Left ventricle myocardium inferior (tissue), 1 donor: ENCODE measurements at regions not wholly inside any gene's neighbourhood (a gene's known extent, or its start where the extent isn't known, plus 50 kb on each side); places are given as distances from the start of the nearest gene placed in this dataset.

Experiments
- DNase-seq: peaks from one replicate; pipeline ENCODE4 v3.0.0-alpha.2; 2020
- H3K27ac ChIP-seq: fragments of 200-600 bp; replicated peaks from 2 replicates; pipeline ENCODE4 v1.8.0; 2021
- H3K27me3 ChIP-seq: fragments of 200-600 bp; 2 replicates; pipeline ENCODE4 v1.8.0; 2021; ENCODE audit warnings: low read depth
- H3K36me3 ChIP-seq: fragments of 200-600 bp; 2 replicates; pipeline ENCODE4 v1.8.0; 2021
- H3K4me1 ChIP-seq: fragments of 200-600 bp; 2 replicates; pipeline ENCODE4 v1.8.0; 2021
- H3K4me3 ChIP-seq: fragments of 200-600 bp; 2 replicates; pipeline ENCODE4 v1.8.0; 2021; ENCODE audit warnings: mild to moderate bottlenecking, moderate library complexity
- H3K9me3 ChIP-seq: fragments of 200-600 bp; replicated peaks from 2 replicates; pipeline ENCODE4 v1.8.0; 2021
- intact Hi-C: fragments of 100-400 bp; cut with micrococcal nuclease; formaldehyde crosslinking; loops from one replicate; pipeline ENCODE4 v1.11.0; 2022
- TF ChIP-seq, protein P1 (sequence below): fragments of 200-600 bp; IDR thresholded peaks from 2 replicates; pipeline ENCODE4 v1.8.0; 2021; ENCODE audit warnings: antibody characterized with exemption, mild to moderate bottlenecking, borderline replicate concordance
- donor health status: DM: no; HTN: yes; CAD: no; lungs with severe emphysema.

DNA sequence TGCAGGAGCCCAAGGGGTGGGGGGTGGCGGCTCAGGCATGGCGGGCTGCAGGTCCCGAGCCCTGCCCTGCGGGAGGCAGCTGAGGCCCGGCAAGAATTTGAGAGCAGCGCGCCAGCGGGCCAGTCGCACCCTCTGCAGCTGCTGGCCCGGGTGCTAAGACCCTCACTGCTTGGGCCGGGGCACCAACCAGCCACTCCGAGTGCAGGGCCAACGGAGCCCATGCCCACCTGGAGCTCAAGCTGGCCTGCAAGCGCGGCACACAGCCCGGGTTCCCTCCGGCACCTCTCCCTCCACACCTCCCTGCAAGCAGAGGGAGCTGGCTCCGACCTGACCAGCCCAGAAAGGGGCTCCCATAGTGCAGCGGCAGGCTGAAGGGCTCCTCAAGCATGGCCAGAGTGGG lies 758.2 kb upstream of the INTU start:
- Histone ChIP-seq H3K9me3 (peaks cover 36% of the 10 kb centered on the region), H3K4me3 (no peak overlapping the region), H3K36me3 (no peaks in the 10 kb centered on the region), H3K27ac (no peak overlapping the region), H3K4me1 (no peaks in the 10 kb centered on the region), H3K27me3 (no peaks in the 10 kb centered on the region)
- intact Hi-C loops, result no loop called here
- TF ChIP-seq, protein P1, sequence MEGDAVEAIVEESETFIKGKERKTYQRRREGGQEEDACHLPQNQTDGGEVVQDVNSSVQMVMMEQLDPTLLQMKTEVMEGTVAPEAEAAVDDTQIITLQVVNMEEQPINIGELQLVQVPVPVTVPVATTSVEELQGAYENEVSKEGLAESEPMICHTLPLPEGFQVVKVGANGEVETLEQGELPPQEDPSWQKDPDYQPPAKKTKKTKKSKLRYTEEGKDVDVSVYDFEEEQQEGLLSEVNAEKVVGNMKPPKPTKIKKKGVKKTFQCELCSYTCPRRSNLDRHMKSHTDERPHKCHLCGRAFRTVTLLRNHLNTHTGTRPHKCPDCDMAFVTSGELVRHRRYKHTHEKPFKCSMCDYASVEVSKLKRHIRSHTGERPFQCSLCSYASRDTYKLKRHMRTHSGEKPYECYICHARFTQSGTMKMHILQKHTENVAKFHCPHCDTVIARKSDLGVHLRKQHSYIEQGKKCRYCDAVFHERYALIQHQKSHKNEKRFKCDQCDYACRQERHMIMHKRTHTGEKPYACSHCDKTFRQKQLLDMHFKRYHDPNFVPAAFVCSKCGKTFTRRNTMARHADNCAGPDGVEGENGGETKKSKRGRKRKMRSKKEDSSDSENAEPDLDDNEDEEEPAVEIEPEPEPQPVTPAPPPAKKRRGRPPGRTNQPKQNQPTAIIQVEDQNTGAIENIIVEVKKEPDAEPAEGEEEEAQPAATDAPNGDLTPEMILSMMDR, result no peak
- DNase-seq, result no peak

DNA sequence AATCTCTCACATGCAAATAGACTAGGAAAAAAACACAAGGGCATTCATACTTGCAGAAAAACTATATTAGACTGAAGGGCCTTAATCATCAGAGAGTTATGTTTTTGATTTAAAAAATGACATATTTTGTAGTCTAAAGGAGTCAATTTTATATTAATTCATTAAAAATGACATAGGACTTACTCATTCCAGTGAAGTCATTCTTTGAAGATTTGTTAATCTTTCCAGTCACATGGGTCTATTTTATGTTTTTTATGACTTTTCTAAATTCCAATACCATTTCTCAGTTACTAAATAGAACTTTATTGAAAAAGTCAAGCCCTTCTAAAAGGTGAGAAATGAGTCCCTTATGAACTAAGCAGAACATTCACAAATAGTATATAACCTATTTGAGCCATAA lies 743.8 kb upstream of the INTU start:
- no peak overlapping the region for H3K4me3 ChIP-seq
- intact Hi-C loops, result no loop called here

DNA sequence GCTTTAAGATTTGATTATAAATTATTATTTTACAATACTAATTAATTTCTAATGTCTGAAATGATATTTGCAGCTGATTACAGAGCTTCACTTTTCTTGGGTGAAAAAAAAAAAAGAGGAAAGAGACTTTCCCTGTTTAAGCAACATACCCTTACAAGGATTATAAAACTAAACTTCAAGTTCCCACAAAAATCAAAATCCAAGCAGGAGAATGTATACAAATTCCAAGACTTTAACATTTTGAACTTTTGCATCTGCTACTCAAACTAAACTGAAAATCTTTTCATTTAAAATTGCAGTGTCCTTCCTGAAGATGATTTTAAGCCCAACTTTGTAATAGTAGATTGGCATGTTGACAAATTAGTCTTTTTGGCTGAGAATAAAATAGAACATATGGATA lies 742.4 kb upstream of the INTU start:
- intact Hi-C loops, result no loop called here
- TF ChIP-seq, protein P1, result no peak
- Histone ChIP-seq H3K36me3 (no peaks in the 10 kb centered on the region), H3K4me3 (no peak overlapping the region), H3K9me3 (no peaks in the 10 kb centered on the region), H3K27me3 (no peaks in the 10 kb centered on the region), H3K4me1 (no peaks in the 10 kb centered on the region), H3K27ac (no peak overlapping the region)
- DNase-seq, result no peak

More for the DNA sequence above, 743.8 kb upstream of the INTU start:
- H3K36me3 ChIP-seq, result no peaks in the 10 kb centered on the region
- DNase-seq, result no peak
- TF ChIP-seq, protein P1, result no peak
- no peaks in the 10 kb centered on the region for H3K27me3 ChIP-seq
- no peaks in the 10 kb centered on the region for H3K9me3 ChIP-seq
- H3K4me1 ChIP-seq, result no peaks in the 10 kb centered on the region
- no peak overlapping the region for H3K27ac ChIP-seq

DNA sequence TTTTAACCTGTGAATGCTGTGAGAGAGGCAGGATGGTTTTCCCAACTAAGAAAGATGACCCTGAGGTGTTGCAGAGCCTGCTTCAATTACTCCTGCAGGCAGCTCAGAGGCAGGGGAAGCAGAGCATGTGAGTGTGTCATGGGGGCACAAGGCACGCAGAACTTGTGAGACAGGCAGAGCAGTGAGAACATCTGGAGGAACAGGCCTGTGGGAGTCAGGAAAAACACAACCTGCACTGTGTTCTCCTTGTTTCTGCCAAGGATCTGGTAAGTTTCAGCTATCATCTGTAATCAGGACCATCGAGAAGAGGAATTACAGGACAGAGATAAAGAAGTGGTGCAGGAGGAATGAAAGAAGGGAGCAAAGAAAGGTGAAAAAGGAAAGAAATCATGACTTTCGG lies 741.8 kb upstream of the INTU start:
- Histone ChIP-seq H3K27me3 (no peaks in the 10 kb centered on the region), H3K27ac (no peak overlapping the region)
- intact Hi-C loops, result no loop called here

DNA sequence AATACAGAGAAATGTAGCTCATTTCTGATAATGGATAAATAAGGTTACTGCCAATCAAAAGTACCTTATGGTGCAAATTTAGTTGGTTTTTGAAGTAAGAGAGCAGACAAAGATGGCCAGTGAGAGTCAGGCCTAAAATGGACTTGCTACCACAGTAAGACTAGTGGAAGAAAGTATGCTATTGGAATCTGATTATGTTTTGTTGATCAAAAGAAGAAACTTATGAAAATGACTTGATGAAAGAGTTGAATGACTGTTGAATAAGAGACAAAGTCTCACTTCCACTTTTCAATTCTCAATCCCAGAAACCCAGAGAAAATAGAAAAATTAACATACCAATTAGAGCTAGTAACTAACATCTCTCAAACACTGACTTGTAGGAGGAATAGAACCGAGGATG lies 737.8 kb upstream of the INTU start:
- TF ChIP-seq, protein P1, result no peak
- no peak overlapping the region for H3K4me3 ChIP-seq
- peaks cover 6% of the 10 kb centered on the region for H3K9me3 ChIP-seq
- no peak for DNase-seq
- no peaks in the 10 kb centered on the region for H3K36me3 ChIP-seq
- no peak overlapping the region for H3K27ac ChIP-seq
- intact Hi-C loops, result no loop called here
- H3K27me3 ChIP-seq, result no peaks in the 10 kb centered on the region
- peaks cover 11% of the 10 kb centered on the region for H3K4me1 ChIP-seq

More for the DNA sequence above, 741.8 kb upstream of the INTU start:
- no peak for DNase-seq
- no peaks in the 10 kb centered on the region for H3K4me1 ChIP-seq
- no peak overlapping the region for H3K4me3 ChIP-seq
- H3K36me3 ChIP-seq, result no peaks in the 10 kb centered on the region
- no peaks in the 10 kb centered on the region for H3K9me3 ChIP-seq
- TF ChIP-seq, protein P1, result no peak
